CD4-positive, CD25-positive, alpha-beta regulatory T cell (primary cell): ENCODE measurements at regions not wholly inside any gene's neighbourhood (a gene's known extent, or its start where the extent isn't known, plus 50 kb on each side); places are given as distances from the start of the nearest gene placed in this dataset.

Experiments
- ATAC-seq, 2 donors: fragments of 150-1000 bp; cut with Tn5 transposase; one replicate each; pipeline ENCODE4 v1.10.0; 2021; ENCODE audit warnings: low read depth in 2 of 2, moderate number of reproducible peaks in 2 of 2, moderate library complexity in 1 of 2
- DNase-seq, 3 donors: peaks; one replicate each; pipeline versions ENCODE4 v3.0.0 to v3.0.0-alpha.2; 2012 to 2022; ENCODE audit warnings: mixed read lengths in 1 of 3
- H3K27ac ChIP-seq: one replicate; pipeline ENCODE4 v1.7.0; 2013; ENCODE audit warnings: mild to moderate bottlenecking, low read length; ENCODE audit not compliant: insufficient read depth, poor library complexity, severe bottlenecking
- H3K27me3 ChIP-seq: one replicate; pipeline ENCODE4 v1.7.0; 2013; ENCODE audit warnings: low read length; ENCODE audit not compliant: control insufficient read depth, insufficient read depth
- H3K36me3 ChIP-seq: one replicate; pipeline ENCODE4 v1.7.0; 2013; ENCODE audit warnings: mild to moderate bottlenecking, low read length, moderate library complexity; ENCODE audit not compliant: control insufficient read depth, insufficient read depth
- H3K4me1 ChIP-seq: 2 replicates; pipeline ENCODE4 v1.7.0; 2013; ENCODE audit warnings: mild to moderate bottlenecking, low read length; ENCODE audit not compliant: insufficient read depth, control insufficient read depth, poor library complexity, severe bottlenecking
- H3K4me3 ChIP-seq: one replicate; pipeline ENCODE4 v1.7.0; 2013; ENCODE audit warnings: low read depth, mild to moderate bottlenecking, low read length, moderate library complexity
- H3K9me3 ChIP-seq, 2 experiments: 1 replicate in 1 of 2; 2 replicates in 1 of 2; pipeline ENCODE4 v1.7.0; 2013; ENCODE audit warnings: low read length in 2 of 2, mild to moderate bottlenecking in 1 of 2, moderate library complexity in 1 of 2; ENCODE audit not compliant: control insufficient read depth in 2 of 2
- H3K27ac Mint-ChIP-seq, 3 donors: one replicate each; pipeline ENCODE4 v1.8.0; 2020 to 2022; ENCODE audit warnings: mild to moderate bottlenecking in 3 of 3, mixed read lengths in 3 of 3, moderate library complexity in 2 of 3
- H3K27me3 Mint-ChIP-seq: one replicate; pipeline ENCODE4 v1.8.0; 2022; ENCODE audit warnings: mild to moderate bottlenecking, mixed read lengths
- H3K36me3 Mint-ChIP-seq: one replicate; pipeline ENCODE4 v1.8.0; 2020; ENCODE audit warnings: mixed read lengths
- H3K4me1 Mint-ChIP-seq, 4 donors: one replicate each; pipeline ENCODE4 v1.8.0; 2020 to 2022; ENCODE audit warnings: mixed read lengths in 4 of 4, mild to moderate bottlenecking in 1 of 4
- H3K4me3 Mint-ChIP-seq, 4 donors: one replicate each; pipeline ENCODE4 v1.8.0; 2020 to 2022; ENCODE audit warnings: mild to moderate bottlenecking in 4 of 4, mixed read lengths in 4 of 4, moderate library complexity in 3 of 4
- H3K9me3 Mint-ChIP-seq, 7 donors: one replicate each; pipeline ENCODE4 v1.8.0; 2020 to 2022; ENCODE audit warnings: mixed read lengths in 7 of 7, mild to moderate bottlenecking in 3 of 7, moderate library complexity in 2 of 7

DNA sequence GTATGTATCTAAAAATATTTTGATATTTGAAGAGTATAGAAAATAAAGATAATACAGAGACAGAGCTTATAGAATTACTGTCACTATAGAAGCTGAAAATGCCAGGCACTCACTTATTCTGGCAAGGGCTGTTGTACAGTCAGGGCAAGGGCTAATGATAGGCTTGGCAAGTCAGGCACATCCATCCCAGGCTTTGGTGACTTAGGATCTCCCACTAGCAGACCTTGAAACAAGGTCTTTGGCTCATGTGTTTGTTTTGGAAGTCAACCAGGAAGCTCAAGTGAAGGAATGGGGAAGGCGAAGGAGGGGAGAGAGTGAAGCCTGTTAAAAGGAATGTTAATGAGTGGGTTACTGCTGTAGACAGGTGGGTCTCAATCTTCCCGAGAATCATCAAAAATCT, 199.1 kb upstream of the SUCLG2 start:
- Mint-ChIP-seq H3K4me3 (no peak overlapping the region), H3K9me3 (no peaks in the 10 kb centered on the region), H3K27ac (no peak overlapping the region), H3K27me3 (no peaks in the 10 kb centered on the region), H3K36me3 (no peaks in the 10 kb centered on the region), H3K4me1 (peaks cover 0 to 3% (median under 1%) of the 10 kb centered on the region in 4 donors)
- DNase-seq, result no peak
- peaks cover 2% of the 10 kb centered on the region for H3K27me3 ChIP-seq
- no peak overlapping the region for H3K27ac ChIP-seq
- ATAC-seq, result no peak
- H3K4me1 ChIP-seq, result no peaks in the 10 kb centered on the region
- H3K9me3 ChIP-seq, result no peaks in the 10 kb centered on the region
- no peak overlapping the region for H3K4me3 ChIP-seq
- H3K36me3 ChIP-seq, result no peaks in the 10 kb centered on the region

DNA sequence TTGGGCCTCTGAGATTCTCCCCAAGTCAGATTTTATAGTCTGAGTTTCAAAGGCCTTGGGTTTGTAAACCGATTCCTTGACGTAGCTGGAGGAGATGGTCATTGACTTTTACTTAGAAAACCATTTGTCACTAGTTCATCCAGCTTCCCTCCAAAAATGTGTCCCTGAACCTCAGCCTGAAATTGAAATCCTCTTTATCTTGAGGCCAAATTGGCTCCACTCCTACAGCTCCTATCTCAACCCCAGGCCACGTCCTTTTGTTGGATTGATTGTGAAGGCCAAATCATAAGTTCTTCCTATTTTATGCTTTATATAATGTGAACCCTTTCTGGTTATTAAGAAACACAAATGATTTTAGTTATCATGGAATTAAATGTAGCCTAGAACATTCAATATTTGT, 193.9 kb upstream of the SUCLG2 start:
- Mint-ChIP-seq H3K27ac (no peak overlapping the region), H3K4me1 (no peaks in the 10 kb centered on the region), H3K9me3 (peaks cover 0 to 1% (median 0%) of the 10 kb centered on the region in 7 donors), H3K36me3 (no peaks in the 10 kb centered on the region), H3K27me3 (peaks cover 2% of the 10 kb centered on the region), H3K4me3 (no peak overlapping the region)
- no peak for DNase-seq
- Histone ChIP-seq H3K27ac (no peak overlapping the region), H3K36me3 (no peaks in the 10 kb centered on the region), H3K4me3 (no peak overlapping the region), H3K27me3 (no peaks in the 10 kb centered on the region), H3K4me1 (no peaks in the 10 kb centered on the region), H3K9me3 (no peaks in the 10 kb centered on the region)
- ATAC-seq, result no peak

- Mint-ChIP-seq H3K27ac (no peak overlapping the region), H3K4me1 (no peaks in the 10 kb centered on the region), H3K27me3 (peaks cover 5% of the 10 kb centered on the region), H3K36me3 (no peaks in the 10 kb centered on the region), H3K4me3 (no peak overlapping the region), H3K9me3 (peaks cover 0 to 4% (median 0%) of the 10 kb centered on the region in 7 donors)
- Histone ChIP-seq H3K4me3 (no peak overlapping the region), H3K9me3 (no peaks in the 10 kb centered on the region), H3K4me1 (no peaks in the 10 kb centered on the region), H3K36me3 (no peaks in the 10 kb centered on the region), H3K27ac (no peak overlapping the region), H3K27me3 (no peaks in the 10 kb centered on the region)
- ATAC-seq (no peak), DNase-seq (no peak)
Observed at GRCh38 chr3:67846166-67846565, 191.8 kb upstream of the SUCLG2 start.

DNA sequence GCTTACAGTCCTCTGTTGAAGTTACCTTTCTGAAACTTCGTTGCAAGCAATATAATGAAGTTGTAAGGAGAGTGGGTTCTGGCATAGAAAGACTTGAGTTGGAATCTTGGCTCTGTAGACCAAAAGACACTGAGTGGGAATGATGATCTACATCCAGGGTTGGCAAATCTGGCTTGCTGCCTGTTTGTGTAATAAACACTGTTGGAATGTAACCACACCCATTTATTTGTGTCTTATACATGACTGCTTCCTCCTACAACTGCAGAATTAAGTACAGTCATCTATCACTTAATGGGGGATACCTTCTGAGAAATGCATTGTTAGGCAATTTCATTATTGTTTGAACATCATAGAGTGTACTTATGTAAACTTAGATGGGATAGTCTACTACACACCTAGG, 178.4 kb upstream of the SUCLG2 start:
- peaks cover 0 to 29% (median 8%) of the 10 kb centered on the region in 7 donors for H3K9me3 Mint-ChIP-seq
- ATAC-seq (no peak), DNase-seq (no peak)
- Histone ChIP-seq H3K36me3 (no peaks in the 10 kb centered on the region), H3K27me3 (no peaks in the 10 kb centered on the region), H3K27ac (no peak overlapping the region), H3K4me3 (no peak overlapping the region), H3K9me3 (peaks cover 5% of the 10 kb centered on the region in 2 experiments), H3K4me1 (no peaks in the 10 kb centered on the region)
- no peak overlapping the region for H3K27ac Mint-ChIP-seq
- H3K27me3 Mint-ChIP-seq, result no peaks in the 10 kb centered on the region
- no peak overlapping the region for H3K4me3 Mint-ChIP-seq
- no peaks in the 10 kb centered on the region for H3K4me1 Mint-ChIP-seq
- H3K36me3 Mint-ChIP-seq, result peaks cover 12% of the 10 kb centered on the region

DNA sequence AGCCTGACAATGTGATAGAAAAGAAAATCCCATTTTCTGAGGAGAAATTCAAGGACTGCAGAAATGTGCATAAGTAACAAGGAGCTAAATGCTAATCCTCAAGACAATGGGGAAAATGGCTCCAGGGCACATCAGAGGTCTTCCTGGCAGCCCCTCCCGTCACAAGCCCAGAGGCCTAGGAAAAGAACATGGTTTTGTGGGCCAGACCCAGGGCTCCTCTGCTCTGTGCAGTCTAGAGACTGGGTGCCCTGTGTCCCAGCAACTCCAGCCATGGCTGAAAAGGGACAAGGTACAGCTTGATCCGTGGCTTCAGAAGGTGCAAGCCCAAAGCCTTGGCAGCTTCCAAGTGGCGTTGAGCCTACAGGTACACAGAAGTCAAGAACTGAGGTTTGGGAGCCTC, 176.8 kb upstream of the SUCLG2 start:
- Mint-ChIP-seq H3K4me3 (no peak overlapping the region), H3K4me1 (no peaks in the 10 kb centered on the region), H3K36me3 (peaks cover 12% of the 10 kb centered on the region), H3K27me3 (no peaks in the 10 kb centered on the region), H3K27ac (no peak overlapping the region), H3K9me3 (peaks cover 0 to 29% (median 10%) of the 10 kb centered on the region in 7 donors)
- Histone ChIP-seq H3K9me3 (peaks cover 5% of the 10 kb centered on the region in 2 experiments), H3K27me3 (no peaks in the 10 kb centered on the region), H3K4me1 (no peaks in the 10 kb centered on the region), H3K36me3 (no peaks in the 10 kb centered on the region), H3K4me3 (no peak overlapping the region), H3K27ac (no peak overlapping the region)
- no peak for ATAC-seq
- DNase-seq, result no peak

- no peak overlapping the region for H3K27ac ChIP-seq
- H3K4me1 Mint-ChIP-seq, result no peaks in the 10 kb centered on the region
- H3K27me3 Mint-ChIP-seq, result no peaks in the 10 kb centered on the region
- ATAC-seq, result no peak
- DNase-seq, result no peak
- no peaks in the 10 kb centered on the region for H3K36me3 ChIP-seq
- H3K9me3 Mint-ChIP-seq, result peaks cover 0 to 17% (median 6%) of the 10 kb centered on the region in 7 donors
- no peaks in the 10 kb centered on the region for H3K4me1 ChIP-seq
- H3K27ac Mint-ChIP-seq, result no peak overlapping the region
- no peak overlapping the region for H3K4me3 Mint-ChIP-seq
- no peaks in the 10 kb centered on the region for H3K9me3 ChIP-seq
- H3K27me3 ChIP-seq, result no peaks in the 10 kb centered on the region
- H3K4me3 ChIP-seq, result no peak overlapping the region
- peaks cover 12% of the 10 kb centered on the region for H3K36me3 Mint-ChIP-seq
Observed at GRCh38 chr3:67828486-67829010, 174.1 kb upstream of the SUCLG2 start.

- Mint-ChIP-seq H3K4me3 (no peak overlapping the region), H3K36me3 (no peaks in the 10 kb centered on the region), H3K9me3 (peaks cover 0 to 4% (median 0%) of the 10 kb centered on the region in 7 donors), H3K4me1 (peaks cover 0 to 5% (median under 1%) of the 10 kb centered on the region in 4 donors), H3K27me3 (no peaks in the 10 kb centered on the region), H3K27ac (peak overlapping the region in 1 of 3 donors; percentile 4)
- H3K27me3 ChIP-seq, result no peaks in the 10 kb centered on the region
- no peaks in the 10 kb centered on the region for H3K9me3 ChIP-seq
- no peak overlapping the region for H3K27ac ChIP-seq
- no peak overlapping the region for H3K4me3 ChIP-seq
- H3K36me3 ChIP-seq, result no peaks in the 10 kb centered on the region
- DNase-seq (no peak), ATAC-seq (no peak)
- no peaks in the 10 kb centered on the region for H3K4me1 ChIP-seq
Observed at GRCh38 chr3:67821135-67821534, 166.7 kb upstream of the SUCLG2 start.

DNA sequence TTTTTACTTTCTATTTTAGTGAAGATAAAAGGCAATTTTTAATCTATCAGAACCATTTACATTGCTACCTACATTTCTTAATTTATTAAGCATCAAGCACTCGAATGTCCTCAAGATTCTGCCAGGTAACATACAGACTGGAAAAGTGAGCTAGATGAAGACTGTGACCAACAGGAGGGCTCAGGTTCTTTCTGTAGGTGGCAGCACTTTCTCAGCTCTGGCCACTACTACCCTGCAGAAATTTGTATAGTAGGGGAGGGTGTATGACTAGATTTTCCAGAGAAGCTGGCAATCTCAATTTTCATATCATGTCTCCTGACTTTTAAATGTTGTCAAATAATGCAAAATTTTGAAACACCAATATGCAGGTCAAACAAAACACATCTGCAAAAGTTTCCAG, 165.0 kb upstream of the SUCLG2 start:
- H3K36me3 Mint-ChIP-seq, result no peaks in the 10 kb centered on the region
- no peaks in the 10 kb centered on the region for H3K4me1 ChIP-seq
- no peaks in the 10 kb centered on the region for H3K27me3 ChIP-seq
- no peaks in the 10 kb centered on the region for H3K9me3 ChIP-seq
- no peak overlapping the region for H3K27ac ChIP-seq
- ATAC-seq (no peak), DNase-seq (peak in 2 of 3 donors; percentile 2 to 10)
- no peak overlapping the region for H3K4me3 ChIP-seq
- H3K4me1 Mint-ChIP-seq, result peaks cover 0 to 5% (median under 1%) of the 10 kb centered on the region in 4 donors
- H3K27me3 Mint-ChIP-seq, result no peaks in the 10 kb centered on the region
- no peak overlapping the region for H3K4me3 Mint-ChIP-seq
- H3K9me3 Mint-ChIP-seq, result peaks cover 0 to 2% (median 0%) of the 10 kb centered on the region in 7 donors
- no peaks in the 10 kb centered on the region for H3K36me3 ChIP-seq
- H3K27ac Mint-ChIP-seq, result peak overlapping the region in 2 of 3 donors; percentile 22 to 43
